GM12872 (cell line): ENCODE measurements at regions not wholly inside any gene's neighbourhood (a gene's known extent, or its start where the extent isn't known, plus 50 kb on each side); places are given as distances from the start of the nearest gene placed in this dataset.

ENCODE experiments used
- TF ChIP-seq, protein P1 (sequence below): IDR thresholded peaks from 3 replicates; pipeline ENCODE4 v1.5.1; 2011; ENCODE audit warnings: low read depth, mild to moderate bottlenecking, low read length, moderate library complexity; ENCODE audit not compliant: insufficient read depth

DNA sequence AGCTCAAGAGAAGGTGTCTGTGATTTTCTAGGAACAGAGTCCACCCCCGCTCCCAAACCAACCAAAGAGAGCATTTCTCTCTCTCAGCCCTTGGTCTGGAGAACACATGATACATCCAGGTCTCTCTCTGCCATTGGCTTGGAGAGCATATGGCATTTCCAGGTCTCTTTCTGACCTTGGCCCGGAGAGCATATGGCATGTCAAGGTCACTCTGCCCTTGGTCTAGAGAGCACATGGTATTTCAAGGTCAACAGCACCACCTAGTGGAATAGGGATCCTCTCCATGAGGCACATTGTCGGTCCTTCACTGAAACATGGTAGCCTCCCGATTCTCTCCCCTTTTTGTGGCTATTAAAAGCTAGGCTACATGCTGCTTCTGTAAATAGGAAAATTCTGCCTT lies 437.7 kb upstream of the OLFM3 start:
- TF ChIP-seq, protein P1, sequence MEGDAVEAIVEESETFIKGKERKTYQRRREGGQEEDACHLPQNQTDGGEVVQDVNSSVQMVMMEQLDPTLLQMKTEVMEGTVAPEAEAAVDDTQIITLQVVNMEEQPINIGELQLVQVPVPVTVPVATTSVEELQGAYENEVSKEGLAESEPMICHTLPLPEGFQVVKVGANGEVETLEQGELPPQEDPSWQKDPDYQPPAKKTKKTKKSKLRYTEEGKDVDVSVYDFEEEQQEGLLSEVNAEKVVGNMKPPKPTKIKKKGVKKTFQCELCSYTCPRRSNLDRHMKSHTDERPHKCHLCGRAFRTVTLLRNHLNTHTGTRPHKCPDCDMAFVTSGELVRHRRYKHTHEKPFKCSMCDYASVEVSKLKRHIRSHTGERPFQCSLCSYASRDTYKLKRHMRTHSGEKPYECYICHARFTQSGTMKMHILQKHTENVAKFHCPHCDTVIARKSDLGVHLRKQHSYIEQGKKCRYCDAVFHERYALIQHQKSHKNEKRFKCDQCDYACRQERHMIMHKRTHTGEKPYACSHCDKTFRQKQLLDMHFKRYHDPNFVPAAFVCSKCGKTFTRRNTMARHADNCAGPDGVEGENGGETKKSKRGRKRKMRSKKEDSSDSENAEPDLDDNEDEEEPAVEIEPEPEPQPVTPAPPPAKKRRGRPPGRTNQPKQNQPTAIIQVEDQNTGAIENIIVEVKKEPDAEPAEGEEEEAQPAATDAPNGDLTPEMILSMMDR = peak; percentile 67

DNA sequence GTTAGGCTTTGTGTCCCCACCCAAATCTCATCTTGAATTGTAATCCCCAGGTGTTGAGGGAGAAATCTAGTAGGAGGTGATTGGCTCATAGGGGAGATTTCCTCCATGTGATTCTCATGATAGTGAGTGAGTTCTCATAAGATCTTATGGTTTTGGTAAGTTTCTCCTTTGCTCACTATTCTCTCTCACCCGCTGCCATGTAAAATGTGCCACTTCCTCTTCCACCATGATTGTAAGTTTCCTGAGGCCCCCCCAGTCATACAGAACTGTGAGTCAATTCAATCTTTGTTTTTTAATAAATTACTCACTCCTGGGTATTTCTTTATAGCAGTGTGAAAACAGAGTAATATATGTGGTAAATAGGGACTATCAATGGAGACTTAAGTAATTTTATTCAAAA lies 434.5 kb upstream of the OLFM3 start:
- TF ChIP-seq, protein P1 = no peak

DNA sequence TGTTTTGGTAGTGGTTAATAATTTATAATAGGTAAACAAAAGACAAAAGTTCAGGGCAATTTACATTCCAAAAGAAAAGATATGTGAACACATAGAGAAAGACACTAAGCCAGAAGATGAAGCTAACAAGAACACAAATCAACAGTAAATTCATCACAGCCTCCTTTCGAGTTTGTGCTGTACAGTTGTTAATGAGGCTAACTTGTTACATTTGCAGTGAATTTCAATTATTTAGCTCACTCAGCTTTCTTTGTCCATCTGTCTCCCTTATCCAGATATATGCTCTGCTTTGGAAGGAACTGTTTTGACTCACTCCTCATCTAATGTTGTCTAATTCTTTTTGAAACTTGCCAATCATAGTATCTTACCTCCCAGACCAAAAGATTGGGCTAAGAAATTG lies 423.3 kb upstream of the OLFM3 start:
- TF ChIP-seq, protein P1 = no peak
